Fibroblast of lung (primary cell): ENCODE measurements at regions not wholly inside any gene's neighbourhood (a gene's known extent, or its start where the extent isn't known, plus 50 kb on each side); places are given as distances from the start of the nearest gene placed in this dataset.

Experiments
- EZH2 ChIP-seq: IDR thresholded peaks from 2 replicates; pipeline ENCODE4 v1.5.1; 2012; ENCODE audit warnings: low read length, control low read depth, mild to moderate bottlenecking; ENCODE audit errors: missing control alignments
- TF ChIP-seq, protein P1 (sequence below), 2 donors: IDR thresholded peaks in 1 of 2; conservative IDR thresholded peaks in 1 of 2; 1 replicate in 1 of 2; 2 replicates in 1 of 2; pipeline ENCODE4 v1.5.1; 2011 to 2012; ENCODE audit warnings: low read length in 2 of 2, control low read depth in 1 of 2, inconsistent platforms in 1 of 2, low read depth in 1 of 2, mild to moderate bottlenecking in 1 of 2

DNA sequence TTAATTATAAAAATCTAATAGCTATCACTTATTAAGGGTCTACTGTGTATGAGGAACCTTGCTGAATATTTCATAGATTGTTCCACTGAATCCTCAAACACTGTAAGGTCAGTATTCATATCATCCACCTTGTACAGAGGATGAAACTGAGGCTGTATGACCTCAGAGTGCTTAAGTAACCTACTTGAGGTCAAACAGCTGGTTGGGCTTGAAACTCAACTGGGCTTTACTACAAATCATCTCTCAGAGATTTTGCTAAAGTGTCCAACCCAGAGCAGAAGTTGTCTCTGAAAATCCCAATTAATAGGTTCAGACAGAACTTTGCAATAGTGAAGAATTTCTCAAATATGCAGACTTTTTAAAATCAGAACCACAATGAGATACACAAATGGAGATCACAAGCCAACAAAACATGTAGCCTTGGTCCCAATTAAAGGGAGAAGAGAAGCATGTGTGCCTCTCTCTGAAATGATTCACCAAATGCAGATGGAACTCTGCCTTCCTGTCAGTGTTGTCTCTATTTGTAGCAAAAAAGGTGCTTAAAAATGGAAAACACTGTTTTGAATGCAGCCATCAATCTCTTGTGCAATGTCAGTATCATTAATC lies 131.4 kb downstream of the FAM114A2 start:
- TF ChIP-seq, protein P1, sequence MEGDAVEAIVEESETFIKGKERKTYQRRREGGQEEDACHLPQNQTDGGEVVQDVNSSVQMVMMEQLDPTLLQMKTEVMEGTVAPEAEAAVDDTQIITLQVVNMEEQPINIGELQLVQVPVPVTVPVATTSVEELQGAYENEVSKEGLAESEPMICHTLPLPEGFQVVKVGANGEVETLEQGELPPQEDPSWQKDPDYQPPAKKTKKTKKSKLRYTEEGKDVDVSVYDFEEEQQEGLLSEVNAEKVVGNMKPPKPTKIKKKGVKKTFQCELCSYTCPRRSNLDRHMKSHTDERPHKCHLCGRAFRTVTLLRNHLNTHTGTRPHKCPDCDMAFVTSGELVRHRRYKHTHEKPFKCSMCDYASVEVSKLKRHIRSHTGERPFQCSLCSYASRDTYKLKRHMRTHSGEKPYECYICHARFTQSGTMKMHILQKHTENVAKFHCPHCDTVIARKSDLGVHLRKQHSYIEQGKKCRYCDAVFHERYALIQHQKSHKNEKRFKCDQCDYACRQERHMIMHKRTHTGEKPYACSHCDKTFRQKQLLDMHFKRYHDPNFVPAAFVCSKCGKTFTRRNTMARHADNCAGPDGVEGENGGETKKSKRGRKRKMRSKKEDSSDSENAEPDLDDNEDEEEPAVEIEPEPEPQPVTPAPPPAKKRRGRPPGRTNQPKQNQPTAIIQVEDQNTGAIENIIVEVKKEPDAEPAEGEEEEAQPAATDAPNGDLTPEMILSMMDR (conservative IDR thresholded peaks at IDR 0.05 in 1 of 2, IDR thresholded peaks at IDR 0.05 in 1 of 2; ENCODE audit: low read depth in 1 of 2, low read length in 2 of 2) = no peak
- no peak for TF ChIP-seq EZH2
